GM18861 (cell line): ENCODE measurements at regions not wholly inside any gene's neighbourhood (a gene's known extent, or its start where the extent isn't known, plus 50 kb on each side); places are given as distances from the start of the nearest gene placed in this dataset.

Source experiments
- ATAC-seq: cut with Tn5 transposase; IDR thresholded peaks from one replicate; pipeline ENCODE4 v1.9.1; 2021; ENCODE audit not compliant: unreplicated experiment

- no peak for ATAC-seq
These were observed 76.5 kb upstream of the ADRB1 start for GRCh38 chr10:113967126-113967525.

- no peak for ATAC-seq
These were observed 73.0 kb upstream of the ADRB1 start for GRCh38 chr10:113970641-113971040.

- ATAC-seq: no peak
These were observed 72.2 kb upstream of the ADRB1 start for GRCh38 chr10:113971349-113971973.

GRCh38 chr10:113977174-113977573 is 66.5 kb upstream of the ADRB1 start:
- ATAC-seq: no peak

GRCh38 chr10:113978802-113979201 is 64.9 kb upstream of the ADRB1 start:
- no peak for ATAC-seq

- no peak for ATAC-seq
These were observed 64.3 kb upstream of the ADRB1 start for GRCh38 chr10:113979409-113979808.

GRCh38 chr10:113980408-113981087 is 63.1 kb upstream of the ADRB1 start:
- ATAC-seq: no peak

GRCh38 chr10:113982296-113982695 is 61.4 kb upstream of the ADRB1 start:
- ATAC-seq: no peak

- ATAC-seq: peak; percentile 88
These were observed 60.9 kb upstream of the ADRB1 start for GRCh38 chr10:113982769-113983168.

- no peak for ATAC-seq
These were observed 60.1 kb upstream of the ADRB1 start for GRCh38 chr10:113983552-113983951.

- ATAC-seq: no peak
These were observed 58.3 kb upstream of the ADRB1 start for GRCh38 chr10:113985297-113985844.

- ATAC-seq: no peak
These were observed 57.4 kb upstream of the ADRB1 start for GRCh38 chr10:113986316-113986715.

GRCh38 chr10:113987156-113987555 is 56.5 kb upstream of the ADRB1 start:
- ATAC-seq: no peak

- ATAC-seq: no peak
These were observed 55.9 kb upstream of the ADRB1 start for GRCh38 chr10:113987805-113988204.

- ATAC-seq: no peak
These were observed 55.1 kb upstream of the ADRB1 start for GRCh38 chr10:113988535-113988934.

- ATAC-seq: no peak
These were observed 52.4 kb upstream of the ADRB1 start for GRCh38 chr10:113991091-113991860.

GRCh38 chr10:113992471-113993011 is 51.1 kb upstream of the ADRB1 start:
- no peak for ATAC-seq

GRCh38 chr10:113993489-113993991 is 50.1 kb upstream of the ADRB1 start:
- no peak for ATAC-seq
